NCI-H1417 (cell line): ENCODE measurements at regions not wholly inside any gene's neighbourhood (a gene's known extent, or its start where the extent isn't known, plus 50 kb on each side); places are given as distances from the start of the nearest gene placed in this dataset.

Experiments
- DNase-seq, 3 experiments: peaks; one replicate each; lab custom pipeline; 2025; lab: John Stamatoyannopoulos, UW

DNA sequence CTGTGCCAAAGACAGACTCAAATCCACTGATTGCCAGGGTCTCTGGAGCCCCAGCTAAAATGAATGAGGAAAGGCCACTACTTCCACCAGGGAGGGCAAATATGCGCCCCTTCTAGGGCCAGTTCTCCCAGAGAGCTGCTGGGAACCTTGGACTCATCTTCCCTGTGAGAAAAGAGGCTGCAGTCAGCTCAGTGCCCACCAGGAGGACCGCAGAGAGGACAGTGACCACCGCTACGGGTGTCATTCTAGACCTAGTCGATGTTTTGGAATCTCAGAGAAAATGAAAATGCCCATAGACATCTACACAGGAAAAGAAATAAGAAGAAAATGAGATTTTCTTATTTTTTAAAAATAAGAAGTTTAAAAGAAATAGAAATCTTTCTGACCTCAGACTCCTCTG is 235.1 kb downstream of the UQCRFS1 start:
- DNase-seq = no peak

DNA sequence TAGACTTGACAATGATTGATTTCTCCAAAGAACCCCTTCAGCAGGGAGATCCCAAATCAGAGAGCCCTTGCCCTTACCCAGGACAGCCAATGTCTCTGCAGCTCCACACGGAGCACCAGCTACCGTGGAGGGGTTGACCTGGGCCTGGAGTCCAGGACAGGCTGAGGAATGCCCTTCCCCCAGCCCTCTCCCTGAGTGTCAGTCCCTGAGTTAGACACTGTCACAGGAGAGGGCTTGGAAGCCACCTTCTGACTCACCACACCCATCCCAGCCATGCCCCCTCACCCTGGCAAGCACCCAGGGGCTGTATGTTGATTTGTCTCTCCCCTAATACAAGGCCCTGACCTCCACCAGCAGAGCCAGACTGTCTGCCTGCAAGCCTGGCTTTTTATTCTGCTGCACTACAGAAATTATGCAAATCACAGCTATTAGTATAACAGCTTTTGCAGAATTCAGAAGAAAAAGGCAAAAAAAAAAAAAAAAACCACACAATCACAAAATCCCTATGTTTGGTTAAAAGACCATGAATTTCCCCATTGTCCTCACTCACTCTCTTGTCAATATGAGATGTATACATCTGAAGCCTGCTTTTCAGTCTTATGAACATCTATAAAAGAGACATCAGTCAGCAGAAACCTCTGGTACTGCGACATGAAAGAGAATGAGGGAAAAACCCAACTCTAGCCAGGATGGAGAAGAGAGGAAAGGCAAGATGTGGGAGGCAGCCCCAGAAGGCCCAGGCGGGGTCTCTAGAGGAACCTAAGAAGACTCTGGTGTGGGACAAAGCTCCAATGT is 240.7 kb downstream of the UQCRFS1 start:
- no peak for DNase-seq

DNA sequence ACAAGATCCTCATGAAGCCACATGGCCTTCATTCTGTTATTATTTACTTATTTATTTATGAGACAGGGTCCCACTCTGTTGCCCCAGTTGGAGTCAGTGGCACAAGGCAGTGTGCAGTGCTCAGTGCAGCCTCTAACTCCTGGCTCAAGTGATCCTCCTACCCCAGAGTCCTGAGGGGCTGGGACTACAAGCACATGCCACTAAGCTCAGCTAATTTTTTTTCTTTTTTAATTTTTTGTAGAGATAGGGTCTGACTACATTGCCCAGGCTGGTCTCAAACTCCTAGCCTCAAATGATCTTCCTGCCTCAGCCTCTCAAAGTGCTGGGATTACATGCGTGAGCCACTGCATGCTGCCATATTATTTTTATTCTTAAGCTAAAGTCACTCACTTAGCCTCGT is 241.4 kb downstream of the UQCRFS1 start:
- no peak for DNase-seq

DNA sequence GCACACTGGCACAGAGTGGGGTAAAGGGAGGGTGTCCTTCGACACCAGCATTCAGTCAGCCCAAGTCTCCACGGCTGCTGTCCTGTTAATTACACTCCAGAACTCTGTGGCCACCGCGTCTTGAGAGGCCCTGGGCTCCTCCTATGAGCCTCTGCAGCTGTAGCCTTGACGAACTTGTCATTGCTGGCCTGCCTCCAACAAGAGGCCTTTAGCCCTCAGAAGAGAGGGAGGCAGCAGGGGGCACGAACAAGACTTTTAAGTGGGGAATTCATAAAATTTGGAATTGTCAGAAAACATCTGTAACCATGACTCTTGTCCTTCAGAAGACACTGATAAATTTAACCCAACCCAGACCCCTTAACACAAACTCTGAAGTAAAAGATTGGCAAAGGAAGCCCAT is 241.9 kb downstream of the UQCRFS1 start:
- no peak for DNase-seq

DNA sequence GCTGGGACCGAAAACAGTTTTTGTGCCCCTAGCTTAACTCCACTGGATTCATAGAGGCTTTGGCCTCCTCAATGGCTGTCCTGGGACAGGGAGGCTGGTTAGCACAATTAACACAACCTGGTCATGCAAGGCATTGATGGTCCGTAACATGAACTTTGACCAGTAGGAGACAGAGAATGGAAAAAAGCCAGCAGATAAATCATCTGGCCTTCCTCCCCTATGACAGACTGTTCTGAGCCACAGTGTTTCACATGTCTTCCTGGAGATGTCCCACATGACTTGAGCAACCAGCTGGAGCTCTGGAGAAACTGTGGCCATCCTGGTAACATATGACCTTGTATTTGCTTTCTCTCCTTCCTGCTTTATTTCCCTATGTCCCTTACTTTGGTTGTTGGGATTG is 244.2 kb downstream of the UQCRFS1 start:
- DNase-seq = no peak

DNA sequence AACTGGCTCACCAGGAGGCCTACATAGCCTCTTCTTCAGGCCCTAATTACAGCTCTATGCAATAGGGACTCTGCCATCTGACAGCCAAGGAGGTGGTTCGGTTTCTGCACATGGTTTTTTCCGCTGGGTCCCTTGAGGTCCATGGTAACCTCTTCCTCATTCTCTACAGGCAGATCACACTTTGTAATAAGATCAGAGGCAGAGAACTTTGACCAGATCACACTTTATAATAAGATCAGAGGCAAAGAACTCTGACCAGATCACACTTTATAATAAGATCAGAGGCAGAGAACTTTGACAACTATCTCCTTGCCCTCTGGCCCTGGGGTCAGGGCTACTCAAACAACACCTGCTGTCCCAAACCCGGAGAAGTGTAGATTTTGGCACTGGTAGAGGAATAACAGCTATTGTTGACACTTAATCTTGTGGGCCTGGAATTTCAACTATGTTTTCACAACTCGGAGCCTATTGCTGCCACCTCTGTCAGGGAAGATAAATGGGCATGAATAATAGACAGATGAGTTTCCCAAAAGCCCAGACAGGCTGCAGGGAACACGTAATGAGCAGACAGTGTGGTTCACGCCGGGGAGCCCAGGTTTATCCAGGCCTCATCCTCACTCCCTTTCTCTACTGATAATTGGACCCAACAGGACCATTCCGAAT is 246.1 kb downstream of the UQCRFS1 start:
- no peak for DNase-seq

DNA sequence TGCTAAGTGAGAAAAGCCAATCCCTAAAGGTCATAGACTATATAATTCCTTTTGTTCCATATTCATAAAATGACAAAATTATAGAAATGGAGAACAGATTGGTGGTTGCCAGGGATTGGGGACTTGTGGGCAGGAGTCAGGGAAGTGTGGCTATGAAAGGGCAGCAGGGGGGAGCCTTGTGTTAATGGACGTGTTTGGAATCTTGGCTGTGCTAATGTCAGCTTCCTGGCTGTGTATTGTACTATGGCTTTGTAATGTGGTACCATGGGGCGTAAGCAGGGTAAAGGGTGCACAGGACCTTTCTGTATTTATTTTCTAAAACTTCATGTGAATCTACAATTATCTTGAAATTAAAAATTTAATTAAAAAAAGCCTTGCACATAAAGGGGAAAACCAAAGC is 248.5 kb downstream of the UQCRFS1 start:
- no peak for DNase-seq

DNA sequence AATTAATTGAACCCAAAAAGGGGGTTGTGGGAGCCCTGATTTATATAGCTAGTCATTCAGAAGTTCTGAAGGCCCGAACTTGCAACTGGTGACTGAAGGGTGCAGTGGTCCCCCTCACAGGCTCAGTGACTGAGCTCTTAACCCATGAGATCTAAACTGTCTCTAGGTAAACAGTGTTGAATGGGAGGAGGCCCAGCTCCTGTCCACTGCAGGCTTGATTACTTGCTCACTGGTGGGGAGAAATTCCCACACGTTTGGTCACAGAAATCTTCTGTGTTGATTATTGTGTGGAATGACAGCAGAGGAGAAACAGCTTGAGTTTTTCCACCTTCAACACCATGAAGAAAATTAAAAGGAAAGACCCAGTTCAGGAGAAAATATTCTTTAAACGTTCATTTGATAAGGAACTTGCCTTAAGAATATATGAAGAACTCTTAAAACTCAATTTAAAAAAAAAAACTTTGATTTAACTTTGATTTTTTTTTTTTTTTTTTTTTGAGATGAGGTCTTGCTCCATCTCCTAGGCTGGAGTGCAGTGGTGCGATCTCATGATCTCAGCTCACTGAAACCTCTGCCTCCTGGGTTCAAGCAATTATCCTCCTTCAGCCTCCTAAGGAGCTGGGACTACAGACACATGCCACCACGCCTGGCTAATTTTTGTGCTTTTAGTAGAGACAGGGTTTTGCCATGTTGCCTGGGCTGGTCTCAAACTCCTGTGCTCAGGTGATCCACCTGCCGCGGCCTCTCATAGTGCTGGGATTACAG is 249.3 kb downstream of the UQCRFS1 start:
- no peak for DNase-seq

DNA sequence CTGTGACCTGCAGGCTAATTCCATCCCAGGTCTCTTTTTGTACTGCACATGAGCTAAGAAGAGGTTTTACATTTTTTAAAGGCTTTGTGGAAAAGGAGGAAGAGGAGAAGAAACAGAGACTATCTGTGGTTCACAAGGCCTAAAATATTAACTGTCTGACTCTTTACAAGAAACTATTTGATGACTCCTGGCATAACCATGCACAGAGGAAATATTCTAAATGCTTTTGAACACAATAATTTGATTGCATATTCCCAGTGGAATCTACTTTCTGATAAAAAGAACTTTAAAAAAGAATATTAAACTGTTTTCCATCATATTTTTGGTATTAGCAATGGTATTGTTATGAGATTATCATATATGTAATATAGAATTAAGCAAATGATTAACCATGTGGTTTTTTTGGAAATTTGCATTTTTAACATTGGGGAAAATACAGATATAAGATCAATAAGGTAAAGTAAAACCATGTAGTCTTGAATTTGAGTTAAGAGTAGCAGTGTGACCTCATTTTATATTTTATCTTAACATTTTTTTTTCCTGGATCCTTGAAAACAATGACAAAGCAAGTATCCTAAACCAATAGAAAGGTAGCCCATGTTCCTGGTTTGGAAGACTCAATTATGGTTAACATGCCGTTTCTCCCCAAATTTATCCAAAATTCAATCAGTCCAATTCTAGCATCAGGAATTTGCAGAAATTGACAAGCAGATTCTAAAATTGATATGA is 251.0 kb downstream of the UQCRFS1 start:
- no peak for DNase-seq

DNA sequence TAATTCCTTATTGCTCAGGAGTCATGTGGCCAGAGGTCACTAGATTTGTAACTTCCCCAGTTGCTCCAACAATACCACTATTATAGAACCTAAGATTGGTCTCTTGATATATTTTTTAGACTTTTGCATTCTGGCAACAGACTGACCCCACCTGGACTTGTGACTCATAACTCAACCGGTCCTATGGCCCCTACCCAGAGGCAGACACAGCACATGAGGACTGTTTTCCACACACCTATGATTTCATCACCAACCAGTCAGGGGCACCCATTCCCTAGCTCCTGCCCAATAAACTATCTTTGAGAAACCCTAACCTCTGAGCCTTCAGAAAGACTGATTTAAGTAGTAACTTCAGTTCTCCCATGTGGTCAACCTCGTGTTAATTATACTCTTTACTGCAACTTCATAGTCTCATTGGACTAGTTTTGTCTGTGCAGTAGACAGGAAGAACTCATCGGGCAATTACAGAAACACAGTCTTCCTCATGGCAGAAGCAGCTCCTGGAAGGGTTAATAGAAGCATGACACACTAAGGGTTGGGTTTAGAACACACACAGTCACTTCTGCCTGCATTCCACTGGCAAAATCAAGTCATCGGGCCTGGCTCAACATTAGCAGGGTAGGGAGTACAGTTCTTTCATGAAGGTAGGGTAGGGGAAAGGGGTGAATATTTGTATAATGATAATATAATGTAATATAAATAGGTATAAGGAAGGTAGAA is 251.8 kb downstream of the UQCRFS1 start:
- DNase-seq = no peak

DNA sequence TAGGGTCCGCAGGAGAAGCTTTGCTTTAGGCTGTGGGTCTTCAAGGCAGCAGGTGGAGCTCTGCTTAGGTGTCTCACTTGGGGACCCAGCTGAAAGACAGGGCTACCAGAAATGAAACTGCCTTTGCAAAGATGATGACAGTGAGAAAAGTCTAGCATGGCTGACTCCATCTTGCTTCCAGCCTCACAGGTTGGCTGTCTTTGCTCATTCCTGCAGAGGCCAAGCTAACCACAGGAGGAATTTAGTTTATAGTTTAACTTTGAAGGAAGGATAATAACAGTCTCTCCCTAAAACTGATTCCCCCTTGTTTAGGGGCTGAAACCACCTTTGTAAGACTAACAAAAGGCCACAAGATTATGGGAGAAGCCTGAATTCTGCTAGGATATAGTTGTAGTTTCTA is 252.4 kb downstream of the UQCRFS1 start:
- no peak for DNase-seq

DNA sequence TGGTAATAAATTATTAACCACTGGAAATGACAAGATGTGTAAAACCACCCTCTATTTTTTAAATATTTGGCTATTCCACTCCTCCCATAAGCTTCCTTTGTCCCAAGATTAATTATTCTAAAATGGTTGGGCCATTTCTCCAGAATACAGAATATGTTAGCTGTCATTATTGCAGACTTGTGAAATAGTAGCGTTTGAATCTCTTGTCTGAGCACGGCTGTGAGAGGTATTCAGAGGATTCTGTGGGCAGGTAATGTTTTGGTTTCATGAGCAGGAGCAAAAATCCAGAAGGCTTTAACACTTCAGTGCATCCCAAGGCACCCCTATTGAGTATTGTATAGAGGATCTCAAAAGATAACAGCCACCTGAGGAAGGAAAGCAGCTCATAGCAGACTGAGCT is 256.0 kb downstream of the UQCRFS1 start:
- DNase-seq = no peak

DNA sequence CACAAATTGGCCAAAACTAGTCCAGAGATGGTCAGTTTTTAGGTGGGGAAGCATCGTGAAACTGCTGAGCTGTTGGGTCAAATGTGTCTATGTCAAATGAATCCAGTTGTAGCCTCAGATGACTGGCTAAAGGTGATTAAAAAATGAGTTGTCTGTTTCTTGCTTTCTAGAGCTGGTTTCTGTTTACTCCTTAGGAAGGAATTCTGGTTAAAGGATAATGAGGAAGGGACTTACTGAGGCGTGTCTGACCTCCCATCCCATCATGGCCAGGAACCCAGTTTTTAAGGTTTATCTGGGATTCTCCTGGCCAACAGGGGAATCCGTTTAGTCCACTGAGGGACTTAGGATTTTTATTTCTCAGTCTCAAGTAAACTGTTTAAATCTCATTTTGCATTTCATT is 256.5 kb downstream of the UQCRFS1 start:
- no peak for DNase-seq

DNA sequence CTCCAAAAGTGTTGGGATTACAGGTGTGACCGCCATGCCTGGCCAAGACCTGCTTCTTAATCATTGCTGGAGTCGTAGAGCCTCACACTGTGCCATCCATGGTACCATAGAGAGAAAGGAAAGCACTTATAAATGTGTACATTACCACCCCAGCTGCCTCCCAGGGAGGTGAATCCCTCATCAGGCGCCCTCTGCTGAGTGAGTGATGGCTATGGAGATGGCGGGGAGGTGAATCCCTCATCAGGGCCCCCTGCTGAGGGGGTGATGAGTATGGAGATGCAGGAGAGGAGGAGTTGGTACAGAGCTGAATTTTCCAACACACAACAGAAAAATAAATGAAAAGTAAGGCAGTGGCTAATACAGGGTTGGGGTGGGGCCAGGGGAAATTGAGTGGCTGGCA is 263.4 kb downstream of the UQCRFS1 start:
- DNase-seq = no peak

DNA sequence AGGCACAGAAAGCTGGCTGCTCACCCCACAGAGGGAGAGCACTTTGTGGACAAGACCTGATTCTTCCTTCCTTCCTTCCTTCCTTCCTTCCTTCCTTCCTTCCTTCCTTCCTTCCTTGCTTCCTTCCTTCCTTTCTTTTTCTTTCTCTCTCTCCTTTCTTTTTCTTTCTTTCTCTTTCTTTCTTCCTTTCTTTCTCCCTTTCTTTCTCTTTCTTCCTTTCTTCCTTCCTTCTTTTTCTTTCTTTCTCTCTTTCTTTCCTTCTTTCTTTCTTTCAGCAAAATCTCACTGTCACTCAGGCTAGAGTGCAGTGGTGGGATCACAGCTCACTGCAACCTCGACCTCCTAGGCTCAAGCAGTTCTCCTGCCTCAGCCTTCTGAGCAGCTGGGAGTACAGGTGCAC is 263.9 kb downstream of the UQCRFS1 start:
- DNase-seq = no peak

DNA sequence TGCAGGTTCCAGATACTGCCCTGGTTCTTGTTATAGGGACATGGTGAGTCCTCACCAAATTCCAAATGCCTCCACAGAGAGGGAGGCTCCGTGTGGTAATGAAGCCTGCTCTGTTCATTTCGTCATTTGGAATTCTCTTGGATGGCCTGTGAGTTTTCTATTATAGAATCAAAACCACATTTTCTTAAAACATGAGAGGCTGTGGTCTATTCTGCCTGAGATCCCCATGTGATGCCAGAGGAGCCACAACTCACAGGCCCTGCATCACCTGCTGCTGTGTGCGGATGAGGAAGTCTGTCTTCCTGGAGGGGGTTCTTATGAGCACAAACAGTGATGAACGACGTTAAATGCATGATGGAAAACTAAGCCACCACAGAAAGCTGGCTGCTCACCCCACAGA is 264.4 kb downstream of the UQCRFS1 start:
- no peak for DNase-seq

DNA sequence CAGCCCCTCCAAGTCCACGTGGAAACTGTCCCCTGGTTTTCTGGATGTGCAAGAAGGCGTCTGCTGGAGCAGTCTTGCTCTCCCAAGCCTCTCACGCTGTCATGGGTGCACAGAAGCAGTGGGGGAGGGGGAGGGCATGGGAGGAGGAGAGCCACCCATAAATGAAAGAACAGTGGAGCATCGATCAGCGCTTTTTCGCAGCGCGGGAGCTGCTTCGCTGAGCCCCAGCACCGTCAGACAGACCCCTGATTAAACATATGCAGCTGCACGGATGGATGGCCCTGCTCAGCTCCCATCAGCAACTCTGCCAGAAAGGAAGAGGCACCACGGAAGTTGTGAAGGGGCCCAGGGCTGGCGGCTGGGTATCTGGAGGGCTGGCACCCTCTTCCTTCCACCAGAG is 264.9 kb downstream of the UQCRFS1 start:
- DNase-seq = no peak

DNA sequence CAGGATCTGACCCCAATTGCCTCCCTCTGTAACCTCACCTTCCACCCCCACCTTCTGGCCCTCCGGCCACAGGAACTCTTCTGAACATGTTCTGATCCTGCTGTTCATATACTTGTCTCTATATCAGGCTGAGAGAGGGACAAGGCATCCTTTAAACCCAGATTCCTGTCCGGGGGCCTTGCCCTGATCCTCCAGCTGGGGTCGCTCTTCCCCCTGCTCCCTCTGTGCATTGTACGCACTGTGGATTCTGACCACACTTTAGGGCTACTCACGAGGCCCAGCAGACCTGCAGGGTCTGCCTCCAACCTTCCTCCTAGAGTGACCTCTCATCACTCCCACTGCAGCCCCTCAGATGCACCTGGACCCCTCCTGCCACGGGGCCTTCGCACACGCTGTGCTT is 269.3 kb downstream of the UQCRFS1 start:
- no peak for DNase-seq

DNA sequence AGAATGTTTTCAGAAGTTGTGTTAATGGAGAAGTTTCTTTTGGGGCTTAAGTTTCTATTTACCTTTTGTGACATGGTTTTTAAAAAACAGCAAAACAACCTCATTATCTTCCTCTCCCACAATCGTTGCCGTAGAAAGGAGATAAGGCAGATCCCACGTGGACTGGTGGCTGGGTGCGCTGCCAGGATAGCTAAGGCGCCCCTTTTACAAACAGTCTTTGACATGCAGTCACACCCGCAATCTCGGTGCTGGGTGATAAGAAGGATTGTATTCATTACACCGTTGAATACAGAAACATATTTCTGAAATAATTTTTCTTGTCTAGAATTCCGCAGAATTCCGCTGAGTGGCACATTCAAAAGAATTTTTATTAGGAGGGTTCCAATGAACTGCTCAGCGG is 271.1 kb downstream of the UQCRFS1 start:
- no peak for DNase-seq

DNA sequence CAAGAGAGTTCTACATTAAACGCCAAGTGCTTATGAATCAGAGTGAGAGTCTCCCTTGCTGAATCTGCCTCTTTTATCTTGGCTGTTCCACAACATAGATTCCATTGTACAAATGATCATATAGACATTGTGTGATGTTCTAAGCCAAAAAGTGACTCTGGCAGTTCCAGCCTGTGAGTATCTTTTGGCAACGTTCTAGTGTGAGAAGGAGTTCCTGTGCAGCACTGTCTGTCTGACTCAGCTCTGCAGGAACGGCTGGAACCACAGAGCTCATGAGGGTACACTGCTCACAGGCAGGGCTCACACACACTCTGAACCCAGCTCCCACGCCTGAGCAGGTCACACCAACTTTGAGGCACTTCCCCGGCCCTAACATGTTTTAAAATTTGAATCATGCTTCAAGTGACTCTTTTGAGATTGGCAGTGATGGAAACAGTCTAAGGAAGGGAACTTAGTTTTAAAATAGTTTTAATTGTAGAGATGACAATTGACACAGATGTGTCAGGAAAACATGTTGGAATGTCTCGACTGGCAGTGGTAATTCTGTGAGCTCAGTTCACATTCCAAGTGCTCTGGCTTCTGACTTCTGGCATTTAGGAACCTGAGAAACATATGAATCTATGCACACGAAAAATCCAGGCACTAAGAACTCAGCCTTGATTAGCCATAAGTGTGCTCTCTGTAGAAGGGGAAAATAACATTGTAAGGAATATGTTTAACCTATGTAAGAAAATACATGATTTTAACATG is 272.0 kb downstream of the UQCRFS1 start:
- no peak for DNase-seq

DNA sequence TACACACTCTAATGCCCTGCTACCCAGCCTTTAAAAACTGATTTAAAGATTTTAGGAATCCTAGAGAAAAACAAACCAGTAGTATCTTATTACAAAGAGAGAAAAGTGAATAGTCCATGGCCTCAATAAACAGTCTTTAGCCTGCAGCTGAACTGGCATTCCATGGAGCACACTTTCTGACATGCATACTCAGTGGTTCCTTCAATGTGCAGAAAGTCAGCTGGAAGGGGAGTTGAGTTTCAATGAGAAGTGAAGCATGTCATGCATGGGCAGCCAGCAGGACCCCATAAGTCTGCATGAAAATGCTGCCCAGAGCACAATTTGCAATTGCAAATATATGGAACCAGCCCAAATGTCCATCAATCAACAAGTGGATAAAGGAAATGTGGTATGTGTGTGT is 273.7 kb downstream of the UQCRFS1 start:
- DNase-seq = no peak
